PC-9 (cell line): ENCODE measurements at regions not wholly inside any gene's neighbourhood (a gene's known extent, or its start where the extent isn't known, plus 50 kb on each side); places are given as distances from the start of the nearest gene placed in this dataset.

Experiments used
- BruUV-seq: library from RNA; stranded (reverse); fragments of 400-500 nt; replicated peaks from 2 replicates; lab custom pipeline; 2021; lab: Mats Ljungman, UMichigan
- CTCF ChIA-PET: fragments of 300-600 bp; sonication (Branson Sonifier 250); formaldehyde crosslinking; loops from one replicate; lab custom pipeline; 2022; ENCODE audit warnings: antibody characterized with exemption; lab: Charles Lee
- POLR2A ChIA-PET: fragments of 300-600 bp; sonication (Branson Sonifier 250); formaldehyde crosslinking; loops from one replicate; lab custom pipeline; 2022; ENCODE audit warnings: antibody characterized with exemption; ENCODE audit not compliant: unreplicated experiment; lab: Charles Lee
- DNase-seq, 2 experiments: peaks; one replicate each; pipeline versions ENCODE4 v3.0.0 to v3.0.0-alpha.2; 2015 to 2022; ENCODE audit warnings: mixed read lengths in 1 of 2
- H2AFZ ChIP-seq: fragments of 200-600 bp; sonication (generic); 2 replicates; pipeline ENCODE4 v1.8.1; 2017; ENCODE audit warnings: antibody characterized with exemption
- H3F3A ChIP-seq: fragments of 200-600 bp; sonication (generic); 2 replicates; pipeline ENCODE4 v1.8.1; 2017; ENCODE audit warnings: antibody characterized with exemption, mild to moderate bottlenecking, low read depth; ENCODE audit not compliant: insufficient read depth
- H3K27ac ChIP-seq: fragments of 200-600 bp; sonication (generic); 2 replicates; pipeline ENCODE4 v1.6.1; 2016; ENCODE audit warnings: mixed run types
- H3K27me3 ChIP-seq: fragments of 200-600 bp; sonication (generic); 2 replicates; pipeline ENCODE4 v1.6.1; 2016; ENCODE audit warnings: low read depth, mixed run types; ENCODE audit not compliant: insufficient read depth
- H3K36me3 ChIP-seq: fragments of 200-600 bp; sonication (generic); 2 replicates; pipeline ENCODE4 v1.6.1; 2016; ENCODE audit warnings: low read depth, mixed run types
- H3K4me1 ChIP-seq: fragments of 200-600 bp; sonication (generic); replicated peaks from 2 replicates; pipeline ENCODE4 v1.6.1; 2016; ENCODE audit warnings: mixed run types; ENCODE audit not compliant: insufficient read depth
- H3K4me2 ChIP-seq: fragments of 200-600 bp; sonication (generic); 2 replicates; pipeline ENCODE4 v1.6.1; 2017; ENCODE audit warnings: mixed run types
- H3K4me3 ChIP-seq: fragments of 200-600 bp; sonication (generic); 2 replicates; pipeline ENCODE4 v1.6.1; 2016; ENCODE audit warnings: mixed run types
- H3K79me2 ChIP-seq: fragments of 200-600 bp; sonication (generic); 2 replicates; pipeline ENCODE4 v1.6.1; 2017; ENCODE audit warnings: low read depth, mixed run types
- H3K9me2 ChIP-seq: fragments of 200-600 bp; sonication (generic); 2 replicates; pipeline ENCODE4 v1.8.1; 2017; ENCODE audit warnings: mild to moderate bottlenecking; ENCODE audit not compliant: insufficient read depth
- H3K9me3 ChIP-seq: fragments of 200-600 bp; sonication (generic); 2 replicates; pipeline ENCODE4 v1.8.1; 2016; ENCODE audit warnings: low read depth; ENCODE audit not compliant: insufficient read depth
- H4K20me1 ChIP-seq: fragments of 200-600 bp; sonication (generic); 2 replicates; pipeline ENCODE4 v1.8.1; 2017; ENCODE audit not compliant: insufficient read depth
- EZH2 ChIP-seq: fragments of 200-600 bp; sonication (generic); IDR thresholded peaks from 2 replicates; pipeline ENCODE4 v1.8.0; 2017; ENCODE audit warnings: antibody characterized with exemption, low read depth
- intact Hi-C: fragments of 100-400 bp; cut with micrococcal nuclease; formaldehyde crosslinking; loops from one replicate; pipeline ENCODE4 v1.10.0; 2022; ENCODE audit not compliant: unreplicated experiment
- TF ChIP-seq, protein P1 (sequence below): fragments of 200-600 bp; sonication (generic); conservative IDR thresholded peaks from 2 replicates; pipeline ENCODE4 v1.6.1; 2017; ENCODE audit warnings: mixed run types, antibody characterized with exemption, mild to moderate bottlenecking, moderate library complexity

GRCh38 chr18:73279498-73279897, 411.7 kb upstream of the NETO1 start:
- no TSS peak for BruUV-seq
- H3K36me3 ChIP-seq = no peaks in the 10 kb centered on the region
- H3K27ac ChIP-seq = no peak overlapping the region
- no peaks in the 10 kb centered on the region for H3K27me3 ChIP-seq
- DNase-seq = no peak
- no peak overlapping the region for H3K4me3 ChIP-seq
- H4K20me1 ChIP-seq = no peaks in the 10 kb centered on the region; the same call in 1 of the 2 replicates
- no peaks in the 10 kb centered on the region; the same call in 1 of the 2 replicates for H3F3A ChIP-seq
- no peaks in the 10 kb centered on the region for H3K9me2 ChIP-seq
- H3K9me3 ChIP-seq = no peaks in the 10 kb centered on the region; the same call in 1 of the 2 replicates
- CTCF ChIA-PET = no interaction called here
- H3K79me2 ChIP-seq = no peaks in the 10 kb centered on the region
- no peak overlapping the region for H2AFZ ChIP-seq
- H3K4me2 ChIP-seq = no peak overlapping the region
- POLR2A ChIA-PET = no interaction called here
- TF ChIP-seq, protein P1, sequence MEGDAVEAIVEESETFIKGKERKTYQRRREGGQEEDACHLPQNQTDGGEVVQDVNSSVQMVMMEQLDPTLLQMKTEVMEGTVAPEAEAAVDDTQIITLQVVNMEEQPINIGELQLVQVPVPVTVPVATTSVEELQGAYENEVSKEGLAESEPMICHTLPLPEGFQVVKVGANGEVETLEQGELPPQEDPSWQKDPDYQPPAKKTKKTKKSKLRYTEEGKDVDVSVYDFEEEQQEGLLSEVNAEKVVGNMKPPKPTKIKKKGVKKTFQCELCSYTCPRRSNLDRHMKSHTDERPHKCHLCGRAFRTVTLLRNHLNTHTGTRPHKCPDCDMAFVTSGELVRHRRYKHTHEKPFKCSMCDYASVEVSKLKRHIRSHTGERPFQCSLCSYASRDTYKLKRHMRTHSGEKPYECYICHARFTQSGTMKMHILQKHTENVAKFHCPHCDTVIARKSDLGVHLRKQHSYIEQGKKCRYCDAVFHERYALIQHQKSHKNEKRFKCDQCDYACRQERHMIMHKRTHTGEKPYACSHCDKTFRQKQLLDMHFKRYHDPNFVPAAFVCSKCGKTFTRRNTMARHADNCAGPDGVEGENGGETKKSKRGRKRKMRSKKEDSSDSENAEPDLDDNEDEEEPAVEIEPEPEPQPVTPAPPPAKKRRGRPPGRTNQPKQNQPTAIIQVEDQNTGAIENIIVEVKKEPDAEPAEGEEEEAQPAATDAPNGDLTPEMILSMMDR = no peak
- no peak for TF ChIP-seq EZH2
- intact Hi-C loops = no loop called here
- H3K4me1 ChIP-seq = no peaks in the 10 kb centered on the region; the same call in 1 of the 2 replicates

- intact Hi-C loops = no loop called here
These were observed 407.2 kb upstream of the NETO1 start for GRCh38 chr18:73274812-73275621.

GRCh38 chr18:73270920-73271634, 403.3 kb upstream of the NETO1 start:
- TF ChIP-seq EZH2 = no peak
- TF ChIP-seq, protein P1 = no peak
- no peak for DNase-seq
- ChIA-PET CTCF (no interaction called here), POLR2A (no interaction called here)
- H3K4me2 ChIP-seq = no peak overlapping the region
- H3K79me2 ChIP-seq = no peaks in the 10 kb centered on the region
- no peak overlapping the region for H3K4me3 ChIP-seq
- no peaks in the 10 kb centered on the region for H3K27me3 ChIP-seq
- BruUV-seq = no TSS peak
- no peaks in the 10 kb centered on the region for H3K9me3 ChIP-seq
- no peaks in the 10 kb centered on the region for H3K36me3 ChIP-seq
- no peaks in the 10 kb centered on the region; the same call in 1 of the 2 replicates for H3K9me2 ChIP-seq
- H3K27ac ChIP-seq = no peak overlapping the region
- no peaks in the 10 kb centered on the region for H3F3A ChIP-seq
- intact Hi-C loops = no loop called here
- no peaks in the 10 kb centered on the region for H4K20me1 ChIP-seq
- H2AFZ ChIP-seq = no peak overlapping the region
- H3K4me1 ChIP-seq = no peaks in the 10 kb centered on the region

More at GRCh38 chr18:73274812-73275621, 407.2 kb upstream of the NETO1 start:
- DNase-seq = no peak
- TF ChIP-seq EZH2 = no peak
- TF ChIP-seq, protein P1 = no peak
- Histone ChIP-seq H3K27me3 (no peaks in the 10 kb centered on the region), H3K9me2 (no peaks in the 10 kb centered on the region), H3K27ac (no peak overlapping the region), H3K79me2 (no peaks in the 10 kb centered on the region), H3K4me3 (no peak overlapping the region), H3K9me3 (no peaks in the 10 kb centered on the region; the same call in 1 of the 2 replicates), H4K20me1 (no peaks in the 10 kb centered on the region), H3K36me3 (no peaks in the 10 kb centered on the region), H3K4me1 (no peaks in the 10 kb centered on the region), H3K4me2 (no peak overlapping the region), H3F3A (no peaks in the 10 kb centered on the region), H2AFZ (no peak overlapping the region)
- BruUV-seq = no TSS peak
- CTCF ChIA-PET = no interaction called here
- POLR2A ChIA-PET = no interaction called here
